Ovary (tissue), 3 donors: ENCODE measurements at regions not wholly inside any gene's neighbourhood (a gene's known extent, or its start where the extent isn't known, plus 50 kb on each side); places are given as distances from the start of the nearest gene placed in this dataset.

ENCODE experiments used
- CTCF ChIP-seq, 3 donors: fragments of 450-650 bp in 2 of 3; fragments of 200-600 bp in 1 of 3; IDR thresholded peaks; one replicate each; pipeline versions ENCODE4 v1.5.1 to v1.8.0; 2016 to 2022; ENCODE audit warnings: antibody characterized with exemption in 3 of 3, mild to moderate bottlenecking in 1 of 3
- EP300 ChIP-seq: sonication (generic); formaldehyde crosslinking; IDR thresholded peaks from one replicate; pipeline ENCODE4 v1.6.1; 2017; ENCODE audit warnings: antibody characterized with exemption
- POLR2A ChIP-seq: fragments of 450-650 bp; IDR thresholded peaks from one replicate; pipeline ENCODE4 v1.6.1; 2017; ENCODE audit warnings: antibody characterized with exemption, mild to moderate bottlenecking, moderate library complexity
- donor health status: DM: no; HTN: no; CAD: no.

- TF ChIP-seq CTCF (IDR thresholded peaks at IDR 0.05) = no peak
- TF ChIP-seq POLR2A = no peak
- no peak for TF ChIP-seq EP300
Observed at GRCh38 chr1:199170711-199171110, 531.9 kb downstream of the PTPRC start.
